NCI-H2029 treated with DMSO at 0.1 percent for 48 hours (cell line): ENCODE measurements at regions not wholly inside any gene's neighbourhood (a gene's known extent, or its start where the extent isn't known, plus 50 kb on each side); places are given as distances from the start of the nearest gene placed in this dataset.
A peak's percentile ranks its signal among the peaks of the same experiment; 100 is the strongest.

Experiments used
- DNase-seq: peaks from one replicate; lab custom pipeline; 2025; lab: John Stamatoyannopoulos, UW

DNA sequence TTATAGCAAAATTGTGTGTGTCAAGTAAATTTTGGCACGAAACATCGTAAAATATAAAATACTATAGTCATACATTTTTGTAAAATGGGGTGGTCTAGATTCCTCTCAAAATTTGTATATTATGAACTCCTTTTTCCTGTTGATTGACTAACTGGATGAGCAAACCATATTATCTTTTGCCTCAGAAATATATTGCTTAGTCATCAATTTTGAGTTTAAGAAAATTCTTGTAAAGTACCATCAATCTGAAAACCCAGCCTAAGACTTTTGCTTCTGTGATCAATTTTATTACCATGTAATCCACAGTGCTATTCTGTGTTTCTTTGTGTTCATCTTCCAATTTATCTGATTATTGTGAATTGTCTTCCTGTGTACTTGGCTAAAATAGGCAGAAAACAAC, 98.0 kb upstream of the PCDH18 start:
- DNase-seq = no peak

DNA sequence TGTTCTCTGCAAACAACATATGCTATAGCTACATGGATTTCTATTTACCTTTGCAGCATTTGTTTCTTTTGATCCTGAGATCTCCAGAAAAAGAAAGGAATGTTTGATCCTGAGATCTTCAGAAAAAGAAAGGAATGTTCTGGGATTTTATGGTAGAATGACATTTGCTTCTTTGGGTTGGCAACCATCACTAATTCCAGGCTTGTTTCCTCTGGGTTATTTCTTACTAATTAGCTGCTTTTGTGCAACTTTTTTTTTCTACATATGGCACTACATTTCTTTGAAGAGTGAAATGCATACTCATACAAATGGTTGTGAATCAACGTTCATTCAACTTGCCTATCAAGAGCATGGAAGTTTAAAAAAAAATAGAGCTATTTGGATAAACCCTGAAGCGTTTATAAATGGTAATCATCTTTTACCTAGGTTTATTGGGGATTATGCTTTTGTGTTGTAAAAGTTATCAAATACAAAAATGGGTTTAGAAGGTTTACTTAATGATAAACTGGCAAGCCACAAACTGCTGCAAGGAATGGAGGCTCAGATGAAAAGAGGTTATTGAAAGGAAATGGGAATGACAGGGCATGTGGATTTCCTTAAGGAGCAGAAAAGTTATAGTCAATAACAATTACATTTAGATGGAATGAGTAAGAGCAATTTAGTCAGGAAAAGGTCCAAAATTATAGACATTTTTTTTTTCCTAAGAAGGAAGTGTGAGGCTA, 95.6 kb upstream of the PCDH18 start:
- DNase-seq = no peak

DNA sequence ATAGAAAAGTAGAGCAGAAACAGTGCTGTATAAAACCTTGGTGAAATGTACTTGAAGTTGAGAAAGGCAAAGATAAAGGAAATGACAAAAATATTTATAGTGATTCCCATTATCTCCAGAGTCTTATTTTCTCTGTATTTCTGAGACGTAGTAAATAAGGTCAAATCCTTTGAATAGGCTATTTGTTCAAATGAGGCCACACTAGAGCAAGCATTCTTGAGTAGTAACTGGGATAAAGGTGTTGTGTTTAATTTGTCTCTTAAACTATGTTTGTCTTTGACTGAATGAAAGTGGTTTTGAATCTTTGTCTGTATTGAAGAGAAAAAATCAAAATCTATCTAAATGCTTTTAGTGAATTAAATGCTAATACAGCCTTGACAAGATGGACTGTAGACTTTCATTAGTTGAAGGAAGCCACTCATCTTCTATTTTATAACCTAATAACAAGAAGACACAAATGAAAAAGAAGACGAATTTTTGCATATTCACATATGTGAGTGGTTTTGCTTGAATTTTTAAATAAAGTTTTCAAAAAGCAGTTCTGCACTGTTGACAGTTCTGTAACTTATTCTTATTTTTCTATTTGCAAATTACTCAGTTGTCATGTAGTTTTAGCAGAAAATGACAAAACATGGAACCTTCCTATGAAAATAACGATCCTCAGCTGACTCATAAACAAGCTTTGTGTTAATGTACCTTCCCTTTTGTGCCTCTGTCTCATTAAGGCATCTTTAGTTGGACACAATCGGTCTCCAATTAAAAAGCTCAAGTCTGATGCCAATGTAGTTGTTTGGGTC, 94.8 kb upstream of the PCDH18 start:
- DNase-seq = no peak

DNA sequence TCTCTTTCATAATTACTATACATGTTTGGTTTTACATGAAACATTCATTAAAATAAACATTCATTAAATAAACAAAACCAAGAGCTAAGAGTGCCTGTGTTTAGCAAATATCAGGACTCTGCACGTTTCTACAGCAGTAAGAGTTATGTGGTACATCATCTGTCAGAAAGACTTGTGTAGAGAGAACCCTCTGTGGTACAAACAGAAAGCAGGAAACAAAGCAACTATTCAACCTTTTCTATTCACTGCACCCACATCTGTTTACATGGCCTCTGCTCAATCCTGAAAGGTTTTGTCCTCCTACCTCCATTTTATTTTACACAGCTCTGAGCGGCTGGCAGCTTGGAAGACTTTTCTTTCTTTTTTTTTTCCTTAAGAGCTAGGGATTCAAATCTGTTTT, 90.7 kb upstream of the PCDH18 start:
- peak; percentile 40 for DNase-seq

DNA sequence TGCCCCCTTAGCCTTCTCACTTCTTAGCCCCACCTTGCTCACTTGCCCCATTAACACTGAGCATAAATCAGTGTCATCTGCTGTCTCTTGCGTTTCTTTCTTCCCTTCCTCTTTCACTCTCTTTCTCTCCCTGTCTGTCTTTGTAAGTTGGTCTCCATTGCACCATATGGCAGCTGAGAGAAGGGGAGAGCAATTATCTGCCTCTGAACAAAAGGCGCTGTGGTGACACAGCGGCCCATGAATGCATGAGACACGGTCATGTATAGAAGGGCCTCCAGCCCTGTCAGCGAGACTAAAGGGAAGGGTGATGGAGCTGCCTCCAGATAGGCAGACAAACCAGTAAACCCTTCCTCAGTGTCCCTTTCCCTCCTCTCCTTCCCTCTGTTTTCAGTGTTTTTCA, 88.8 kb upstream of the PCDH18 start:
- no peak for DNase-seq

DNA sequence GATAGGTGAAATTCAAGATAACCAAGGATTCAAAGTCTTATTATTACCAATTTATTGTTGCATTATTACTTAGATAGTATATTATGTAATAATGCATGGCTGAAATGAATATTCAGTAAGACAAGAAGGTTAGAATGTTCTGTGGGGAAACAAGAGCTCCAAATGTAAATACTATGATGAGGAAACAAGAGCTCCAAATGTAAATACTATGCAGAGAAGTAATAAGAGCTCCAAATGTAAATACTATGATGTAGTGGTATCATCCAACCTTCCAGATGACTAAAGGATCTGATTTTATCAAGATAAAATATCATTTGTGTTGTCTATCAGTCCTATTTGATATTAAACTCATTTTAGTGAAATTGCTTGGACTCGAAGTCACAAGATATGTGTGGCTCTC, 82.2 kb upstream of the PCDH18 start:
- DNase-seq = peak; percentile 66

DNA sequence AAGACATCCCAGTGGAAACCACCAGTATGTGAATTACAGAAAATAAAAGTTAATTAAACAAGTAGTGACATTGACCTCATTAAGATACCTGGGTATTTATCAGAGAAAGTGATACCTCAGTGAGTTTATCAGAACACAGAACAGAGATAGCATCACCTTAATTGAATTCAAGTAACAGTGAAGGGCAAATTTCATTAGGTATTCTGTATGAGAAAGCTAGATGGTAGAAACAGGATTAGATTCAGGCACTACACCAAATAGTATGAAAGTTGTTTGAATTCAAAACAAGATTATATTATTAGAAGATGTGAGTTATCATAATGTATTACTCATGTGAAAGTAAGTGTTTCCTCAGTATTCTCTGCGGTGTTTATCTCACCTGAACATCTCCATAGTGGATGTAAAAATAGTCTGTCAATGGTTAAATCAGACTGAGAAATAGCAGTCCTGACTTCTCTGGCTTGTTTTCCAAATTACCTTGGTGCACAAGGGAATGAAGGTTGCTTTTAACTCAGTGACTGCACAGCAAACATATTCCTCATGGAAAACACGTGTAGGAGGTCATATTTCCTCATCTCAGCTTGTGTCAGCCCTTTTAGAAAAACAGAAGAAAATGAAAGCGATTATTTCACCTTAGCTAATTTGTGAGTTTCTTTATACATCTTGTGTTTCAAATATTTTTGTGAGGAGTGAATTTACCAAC, 79.9 kb upstream of the PCDH18 start:
- DNase-seq = no peak

DNA sequence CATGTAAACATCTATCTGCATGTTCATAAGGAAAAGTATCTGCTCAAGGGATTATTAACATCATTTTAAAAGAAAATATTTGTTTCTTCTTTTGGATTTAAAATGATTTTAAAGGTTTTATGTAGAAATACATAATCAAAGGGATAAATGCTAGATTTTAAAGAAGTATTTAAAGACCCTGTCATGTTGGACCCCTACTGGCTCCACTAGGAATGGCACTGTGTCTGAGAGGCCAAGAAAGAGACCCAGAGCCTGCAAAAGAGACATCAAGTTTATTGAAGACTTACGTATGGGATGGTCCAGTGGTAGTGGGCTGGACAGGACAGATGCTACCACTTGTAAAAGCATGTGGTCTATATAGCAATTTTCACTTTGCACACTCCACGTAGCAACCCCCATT, 78.7 kb upstream of the PCDH18 start:
- DNase-seq = no peak

DNA sequence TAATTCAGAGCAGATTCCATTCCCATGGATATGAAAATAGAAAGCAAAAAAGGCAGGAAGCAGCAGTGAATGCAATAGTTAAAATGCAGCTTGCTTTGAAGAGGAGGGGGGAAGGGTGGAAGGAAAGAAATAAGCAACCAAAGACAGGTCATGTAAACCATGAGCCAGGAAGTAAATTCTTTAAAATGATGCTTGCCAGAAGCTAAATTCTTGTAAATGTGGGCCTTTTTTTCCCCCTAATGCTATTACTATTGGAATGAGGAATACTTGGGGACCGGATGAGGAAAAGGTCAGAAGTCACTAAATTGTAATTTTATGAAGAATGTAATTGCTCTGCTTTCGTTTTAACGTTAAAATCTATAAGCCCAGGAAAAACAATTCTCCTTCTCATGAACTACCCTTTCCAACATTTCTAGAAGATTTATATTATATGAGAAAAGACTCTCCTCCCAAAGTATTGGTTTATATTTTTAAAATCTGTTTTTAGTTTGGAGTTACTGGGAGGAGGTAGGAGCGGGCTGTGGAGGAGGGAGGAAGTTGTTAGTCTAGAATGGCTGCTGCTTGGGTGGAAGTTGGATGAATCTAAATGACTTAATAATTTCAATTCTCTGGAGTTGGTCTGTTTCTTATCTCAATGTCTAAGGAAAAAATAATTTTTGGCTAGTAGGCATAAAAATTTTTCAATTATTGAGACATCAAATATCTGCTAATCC, 77.6 kb upstream of the PCDH18 start:
- no peak for DNase-seq

DNA sequence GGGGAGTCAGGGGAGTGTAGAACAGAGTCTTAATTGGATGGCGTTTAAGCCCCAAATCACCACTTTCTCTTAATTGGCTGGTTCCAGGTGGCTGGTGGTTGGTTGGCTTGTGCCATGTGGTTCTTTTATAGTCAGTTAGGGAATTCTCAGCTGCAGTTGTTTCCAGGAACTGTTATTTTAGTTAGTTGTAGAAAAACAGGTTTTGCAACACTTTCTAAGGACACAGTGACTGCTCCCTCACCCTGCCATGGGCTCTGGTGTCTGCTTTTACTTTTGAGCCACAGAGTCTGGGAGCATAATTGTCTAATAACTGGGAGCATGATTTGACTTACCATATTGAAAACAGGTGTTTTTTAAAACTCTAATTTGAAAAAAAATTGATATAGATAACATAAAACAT, 75.8 kb upstream of the PCDH18 start:
- DNase-seq = no peak

DNA sequence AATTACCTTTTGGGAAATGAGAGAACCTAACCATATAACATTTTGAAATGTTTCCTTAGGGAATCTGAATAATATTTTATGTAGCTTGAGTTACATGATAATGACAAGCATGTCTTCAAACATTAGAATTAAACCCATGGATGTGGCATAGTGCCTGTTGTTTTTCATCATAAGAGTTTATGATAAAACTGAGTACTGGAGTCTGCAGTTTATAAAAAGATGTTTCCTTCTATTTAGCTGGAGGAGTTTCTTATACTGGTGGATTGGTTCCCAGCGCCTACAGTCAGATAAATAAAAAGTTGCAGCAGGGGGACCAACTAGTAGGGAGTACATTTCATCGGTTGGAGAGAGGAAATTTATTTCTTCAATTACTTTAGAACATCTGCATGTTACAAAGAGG, 70.1 kb upstream of the PCDH18 start:
- no peak for DNase-seq

DNA sequence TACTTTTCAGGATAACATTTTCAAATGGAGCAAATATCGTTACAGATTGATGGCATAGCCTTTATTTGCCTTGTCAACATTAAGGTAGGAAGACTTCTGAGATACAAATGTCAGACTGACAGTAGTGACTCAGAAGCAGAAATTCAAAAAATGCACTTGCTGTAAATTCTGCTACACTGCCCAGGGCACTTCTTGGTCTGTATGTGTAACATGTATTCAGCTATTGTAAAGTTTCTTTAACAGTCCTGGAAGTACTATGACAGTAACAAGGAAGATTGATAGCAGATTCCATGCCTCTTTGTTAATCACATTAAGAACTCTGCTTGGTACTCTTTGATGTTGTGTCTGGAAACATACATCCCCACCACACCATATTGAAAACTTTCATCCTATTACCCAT, 69.6 kb upstream of the PCDH18 start:
- DNase-seq = no peak

DNA sequence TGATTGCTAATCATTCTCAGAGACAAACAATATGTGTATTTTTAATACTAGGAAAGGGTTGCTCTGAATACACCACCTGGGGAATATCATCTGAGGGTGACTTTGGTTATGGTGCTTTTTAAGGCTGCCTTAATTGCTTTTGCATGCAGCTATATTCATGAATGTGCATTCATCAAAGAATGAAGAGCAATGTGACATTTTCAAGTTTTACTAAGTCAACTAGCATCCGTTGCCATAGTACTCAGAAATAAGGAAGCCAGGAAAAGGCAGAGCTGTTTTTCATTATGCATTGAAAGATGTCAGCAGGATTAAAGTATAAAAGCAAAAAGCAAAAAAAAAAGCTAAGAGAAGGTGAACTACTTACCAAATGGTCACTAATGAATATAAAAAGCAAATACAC, 67.4 kb upstream of the PCDH18 start:
- no peak for DNase-seq

DNA sequence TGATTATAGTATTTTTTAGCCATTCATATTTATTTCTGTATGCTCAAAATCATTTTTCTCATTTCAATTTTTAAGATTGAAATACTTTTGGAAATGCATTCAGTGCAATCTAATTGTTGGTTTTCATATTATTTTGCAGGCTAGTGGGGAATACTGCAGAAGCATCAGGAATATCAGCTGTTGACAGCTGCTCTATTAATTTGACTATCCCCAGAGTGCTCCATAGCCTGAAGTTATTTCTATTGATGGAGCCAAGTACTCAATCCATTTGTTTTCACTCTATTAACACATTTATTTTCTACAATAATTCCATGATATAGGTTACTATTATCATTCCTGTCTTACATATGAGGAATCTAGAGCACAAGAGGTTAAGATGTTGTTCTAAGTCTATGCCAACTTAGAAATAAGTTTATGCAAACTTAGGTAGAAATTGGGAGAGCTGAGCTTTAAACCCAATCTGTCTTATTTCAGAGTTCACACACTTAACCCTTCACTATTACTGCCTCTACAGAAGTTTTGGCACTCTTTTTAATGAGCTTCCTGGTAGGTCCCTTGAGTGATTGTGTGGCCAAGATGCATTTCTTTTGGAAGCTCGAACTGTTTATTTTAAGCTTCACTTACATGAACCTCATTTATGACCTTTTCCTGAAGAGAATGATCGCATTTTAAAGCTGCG, 65.6 kb upstream of the PCDH18 start:
- DNase-seq = no peak

DNA sequence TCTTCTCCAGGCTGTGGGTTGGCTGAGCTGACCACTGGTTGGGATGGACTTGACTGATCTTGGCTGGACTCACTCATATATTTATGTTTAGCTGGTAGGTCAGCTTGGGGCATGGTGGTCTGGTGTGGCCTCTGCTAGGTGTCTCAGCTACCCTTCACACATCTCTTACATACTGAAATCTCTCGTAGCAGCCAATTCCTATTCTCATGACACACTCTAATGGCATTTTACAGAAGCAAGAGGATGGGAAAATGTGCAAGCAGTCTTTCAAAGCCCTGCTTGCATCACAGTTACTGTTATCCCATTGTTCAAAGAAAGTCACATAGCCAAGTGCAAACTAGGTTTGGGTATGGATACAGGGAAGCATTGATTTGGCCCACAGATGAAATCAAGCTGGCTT, 55.5 kb upstream of the PCDH18 start:
- no peak for DNase-seq

DNA sequence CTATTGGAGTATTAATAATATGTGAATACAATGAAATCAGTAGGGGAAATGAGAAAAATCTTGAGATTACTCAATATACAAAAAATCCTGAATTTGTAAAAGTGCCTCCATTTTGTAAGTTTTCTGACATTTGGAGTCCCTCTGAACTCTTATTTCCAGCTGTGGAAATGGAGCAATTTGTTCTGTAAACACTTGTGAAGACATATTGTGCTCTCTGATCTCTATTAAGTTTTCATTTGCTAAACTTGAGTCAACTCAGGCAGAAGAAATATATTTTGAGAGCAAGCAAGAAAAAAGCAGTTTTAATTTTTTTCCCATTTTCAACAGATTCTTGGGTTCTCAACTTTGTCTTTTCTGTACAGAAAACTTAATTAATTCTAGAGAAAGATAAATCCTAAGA, 51.4 kb upstream of the PCDH18 start:
- DNase-seq = no peak
